ENCODE measurements at regions not wholly inside any gene's neighbourhood (a gene's known extent, or its start where the extent isn't known, plus 50 kb on each side); places are given as distances from the start of the nearest gene placed in this dataset.

- no peak for TF ChIP-seq CTCF (IDR thresholded peaks at IDR 0.05; ENCODE audit: low read depth, low read length)
- TF ChIP-seq EZH2phosphoT487 (IDR thresholded peaks at IDR 0.05; ENCODE audit: low read depth) = no peak
Measured at GRCh38 chr22:27573280-27574001, 228.1 kb downstream of the MN1 start.
